ENCODE measurements at regions not wholly inside any gene's neighbourhood (a gene's known extent, or its start where the extent isn't known, plus 50 kb on each side); places are given as distances from the start of the nearest gene placed in this dataset.

DNA sequence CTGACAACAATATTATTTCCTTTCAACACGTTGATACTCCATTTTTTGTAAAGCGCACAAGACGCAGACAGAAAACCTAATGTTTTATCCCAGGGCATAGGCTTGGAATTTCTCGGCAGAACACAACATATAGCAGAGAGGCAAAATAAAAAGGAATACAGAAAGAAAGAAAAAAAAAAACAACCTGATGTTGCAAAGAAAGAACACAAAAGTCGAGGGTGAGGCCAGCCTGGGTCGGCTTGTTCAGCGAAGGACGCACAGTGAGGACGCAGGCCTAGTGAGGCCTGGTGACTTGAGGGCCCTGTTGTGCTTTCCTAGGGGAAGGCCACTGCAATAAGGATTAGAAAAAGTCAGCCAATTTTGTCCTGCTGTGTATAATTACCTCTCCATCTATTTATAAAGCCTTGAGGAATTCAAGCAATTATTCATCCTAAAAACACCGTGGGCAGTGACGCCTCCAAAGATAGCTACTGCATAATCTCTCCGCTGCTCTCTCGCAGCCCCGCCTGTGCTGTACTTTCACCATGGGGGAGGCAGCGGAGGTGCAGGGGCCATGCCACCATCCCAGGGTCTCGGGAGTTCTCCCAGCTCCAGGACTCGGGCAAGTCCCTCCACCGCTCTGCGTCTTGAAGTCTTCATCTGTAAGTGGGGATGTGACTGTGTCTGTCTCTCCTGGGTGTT lies 61.9 kb upstream of the SH3RF3 start:
- Histone ChIP-seq H3K36me3 (ENCODE audit: control insufficient read depth in 1 of 2, insufficient read depth in 2 of 2, low read depth in 1 of 2, low read length in 2 of 2) (no peaks in the 10 kb centered on the region), H3K4me3 (ENCODE audit: insufficient read depth in 1 of 2, low read depth in 1 of 2, low read length in 2 of 2) (no peak overlapping the region), H3K9ac (ENCODE audit: low read length) (no peak overlapping the region), H2AK5ac (ENCODE audit: low read length, severe bottlenecking) (no peak overlapping the region), H3K4me2 (ENCODE audit: low read length, poor library complexity, severe bottlenecking) (no peak overlapping the region), H3K79me1 (replicated peaks; ENCODE audit: low read length, poor library complexity, severe bottlenecking) (no peaks in the 10 kb centered on the region), H4K8ac (ENCODE audit: low read length) (no peak overlapping the region), H3K9me3 (ENCODE audit: control insufficient read depth, low read length) (no peaks in the 10 kb centered on the region), H3K4me1 (ENCODE audit: control insufficient read depth, insufficient read depth, low read depth, low read length) (peaks cover 4% of the 10 kb centered on the region), H3K27me3 (ENCODE audit: control insufficient read depth in 1 of 2, insufficient read depth in 1 of 2, low read length in 2 of 2) (peaks cover 53 to 84% of the 10 kb centered on the region in 2 experiments), H4K91ac (ENCODE audit: low read length) (no peak overlapping the region), H2BK120ac (ENCODE audit: low read depth, low read length) (no peak overlapping the region), H3K18ac (ENCODE audit: low read depth in 1 of 2, low read length in 2 of 2) (no peak overlapping the region), H2BK5ac (ENCODE audit: low read depth, low read length, poor library complexity, severe bottlenecking) (no peak overlapping the region), H2BK12ac (ENCODE audit: low read length in 2 of 2) (no peak overlapping the region), H3K27ac (ENCODE audit: low read length, poor library complexity, severe bottlenecking) (no peak overlapping the region), H3K4ac (ENCODE audit: low read depth in 1 of 2, low read length in 2 of 2) (no peak overlapping the region), H3K14ac (ENCODE audit: low read length in 2 of 2) (no peak overlapping the region), H2AFZ (ENCODE audit: low read depth, low read length) (no peak overlapping the region), H2BK15ac (ENCODE audit: low read depth, poor library complexity, severe bottlenecking) (no peak overlapping the region), H3K23ac (ENCODE audit: low read length in 2 of 2) (no peak overlapping the region)
- WGBS: 83% methylated on average over 19 of the region's 19 CpGs
- DNase-seq: no peak

GRCh38 chr2:109066501-109066900 lies 62.5 kb upstream of the SH3RF3 start:
- WGBS: 89% methylated on average over 7 of the region's 7 CpGs
- no peak overlapping the region for H2BK120ac ChIP-seq (ENCODE audit: low read depth, low read length)
- H3K27me3 ChIP-seq (ENCODE audit: control insufficient read depth in 1 of 2, insufficient read depth in 1 of 2, low read length in 2 of 2): peaks cover 58 to 87% of the 10 kb centered on the region in 2 experiments
- no peak overlapping the region for H2BK5ac ChIP-seq (ENCODE audit: low read depth, low read length, poor library complexity, severe bottlenecking)
- no peak overlapping the region for H3K9ac ChIP-seq (ENCODE audit: low read length)
- H3K79me1 ChIP-seq (replicated peaks; ENCODE audit: low read length, poor library complexity, severe bottlenecking): no peaks in the 10 kb centered on the region
- H2AK5ac ChIP-seq (ENCODE audit: low read length, severe bottlenecking): no peak overlapping the region
- no peak overlapping the region for H3K4me2 ChIP-seq (ENCODE audit: low read length, poor library complexity, severe bottlenecking)
- peaks cover 4% of the 10 kb centered on the region for H3K4me1 ChIP-seq (ENCODE audit: control insufficient read depth, insufficient read depth, low read depth, low read length)
- H2AFZ ChIP-seq (ENCODE audit: low read depth, low read length): no peak overlapping the region
- no peak overlapping the region for H2BK12ac ChIP-seq (ENCODE audit: low read length in 2 of 2)
- no peaks in the 10 kb centered on the region for H3K36me3 ChIP-seq (ENCODE audit: control insufficient read depth in 1 of 2, insufficient read depth in 2 of 2, low read depth in 1 of 2, low read length in 2 of 2)
- no peak overlapping the region for H3K18ac ChIP-seq (ENCODE audit: low read depth in 1 of 2, low read length in 2 of 2)
- DNase-seq: no peak
- no peak overlapping the region for H4K8ac ChIP-seq (ENCODE audit: low read length)
- no peak overlapping the region for H3K23ac ChIP-seq (ENCODE audit: low read length in 2 of 2)
- no peak overlapping the region for H3K4me3 ChIP-seq (ENCODE audit: insufficient read depth in 1 of 2, low read depth in 1 of 2, low read length in 2 of 2)
- H3K9me3 ChIP-seq (ENCODE audit: control insufficient read depth, low read length): no peaks in the 10 kb centered on the region
- no peak overlapping the region for H4K91ac ChIP-seq (ENCODE audit: low read length)
- H3K14ac ChIP-seq (ENCODE audit: low read length in 2 of 2): no peak overlapping the region
- no peak overlapping the region for H2BK15ac ChIP-seq (ENCODE audit: low read depth, poor library complexity, severe bottlenecking)
- H3K4ac ChIP-seq (ENCODE audit: low read depth in 1 of 2, low read length in 2 of 2): no peak overlapping the region
- no peak overlapping the region for H3K27ac ChIP-seq (ENCODE audit: low read length, poor library complexity, severe bottlenecking)

DNA sequence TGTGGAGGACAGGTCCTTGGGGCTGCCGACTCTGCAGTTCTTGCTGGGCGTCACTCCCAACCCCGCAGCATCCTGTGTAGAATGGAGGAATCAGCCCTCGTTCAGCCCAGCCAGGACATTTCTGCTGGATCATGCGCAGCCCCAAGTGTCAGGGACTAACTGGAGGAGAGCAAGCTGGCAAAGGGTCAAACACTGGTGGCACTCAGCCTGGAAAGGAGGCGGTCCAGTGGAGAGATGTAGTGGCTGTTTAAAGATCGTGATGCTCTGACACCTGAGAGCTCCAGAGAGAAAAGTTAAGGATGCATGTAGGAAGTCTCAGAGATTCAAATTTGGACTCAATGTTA lies 63.6 kb upstream of the SH3RF3 start:
- Histone ChIP-seq H3K9me3 (ENCODE audit: control insufficient read depth, low read length) (no peaks in the 10 kb centered on the region), H3K27ac (ENCODE audit: low read length, poor library complexity, severe bottlenecking) (no peak overlapping the region), H2AFZ (ENCODE audit: low read depth, low read length) (no peak overlapping the region), H4K91ac (ENCODE audit: low read length) (no peak overlapping the region), H2BK120ac (ENCODE audit: low read depth, low read length) (no peak overlapping the region), H3K36me3 (ENCODE audit: control insufficient read depth in 1 of 2, insufficient read depth in 2 of 2, low read depth in 1 of 2, low read length in 2 of 2) (no peaks in the 10 kb centered on the region), H3K18ac (ENCODE audit: low read depth in 1 of 2, low read length in 2 of 2) (no peak overlapping the region), H3K23ac (ENCODE audit: low read length in 2 of 2) (no peak overlapping the region), H3K4me2 (ENCODE audit: low read length, poor library complexity, severe bottlenecking) (no peak overlapping the region), H3K4me3 (ENCODE audit: insufficient read depth in 1 of 2, low read depth in 1 of 2, low read length in 2 of 2) (no peak overlapping the region), H2BK15ac (ENCODE audit: low read depth, poor library complexity, severe bottlenecking) (no peak overlapping the region), H3K4ac (ENCODE audit: low read depth in 1 of 2, low read length in 2 of 2) (no peak overlapping the region), H3K9ac (ENCODE audit: low read length) (no peak overlapping the region), H3K79me1 (replicated peaks; ENCODE audit: low read length, poor library complexity, severe bottlenecking) (no peaks in the 10 kb centered on the region), H3K4me1 (ENCODE audit: control insufficient read depth, insufficient read depth, low read depth, low read length) (peaks cover 4% of the 10 kb centered on the region), H3K27me3 (ENCODE audit: control insufficient read depth in 1 of 2, insufficient read depth in 1 of 2, low read length in 2 of 2) (peaks cover 67 to 92% of the 10 kb centered on the region in 2 experiments), H4K8ac (ENCODE audit: low read length) (no peak overlapping the region), H2AK5ac (ENCODE audit: low read length, severe bottlenecking) (no peak overlapping the region), H3K14ac (ENCODE audit: low read length in 2 of 2) (no peak overlapping the region), H2BK12ac (ENCODE audit: low read length in 2 of 2) (no peak overlapping the region), H2BK5ac (ENCODE audit: low read depth, low read length, poor library complexity, severe bottlenecking) (no peak overlapping the region)
- no peak for DNase-seq
- WGBS: 84% methylated on average over 7 of the region's 7 CpGs

- Histone ChIP-seq H3K9me3 (ENCODE audit: control insufficient read depth, low read length) (no peaks in the 10 kb centered on the region), H2BK15ac (ENCODE audit: low read depth, poor library complexity, severe bottlenecking) (no peak overlapping the region), H3K4me1 (ENCODE audit: control insufficient read depth, insufficient read depth, low read depth, low read length) (peaks cover 4% of the 10 kb centered on the region), H3K27me3 (ENCODE audit: control insufficient read depth in 1 of 2, insufficient read depth in 1 of 2, low read length in 2 of 2) (peaks cover 68 to 92% of the 10 kb centered on the region in 2 experiments), H3K4me3 (ENCODE audit: insufficient read depth in 1 of 2, low read depth in 1 of 2, low read length in 2 of 2) (no peak overlapping the region), H3K18ac (ENCODE audit: low read depth in 1 of 2, low read length in 2 of 2) (no peak overlapping the region), H2AFZ (ENCODE audit: low read depth, low read length) (no peak overlapping the region), H2BK5ac (ENCODE audit: low read depth, low read length, poor library complexity, severe bottlenecking) (no peak overlapping the region), H3K9ac (ENCODE audit: low read length) (no peak overlapping the region), H3K79me1 (replicated peaks; ENCODE audit: low read length, poor library complexity, severe bottlenecking) (no peaks in the 10 kb centered on the region), H4K8ac (ENCODE audit: low read length) (no peak overlapping the region), H2BK12ac (ENCODE audit: low read length in 2 of 2) (no peak overlapping the region), H3K4me2 (ENCODE audit: low read length, poor library complexity, severe bottlenecking) (no peak overlapping the region), H3K36me3 (ENCODE audit: control insufficient read depth in 1 of 2, insufficient read depth in 2 of 2, low read depth in 1 of 2, low read length in 2 of 2) (no peaks in the 10 kb centered on the region), H3K14ac (ENCODE audit: low read length in 2 of 2) (no peak overlapping the region), H3K27ac (ENCODE audit: low read length, poor library complexity, severe bottlenecking) (no peak overlapping the region), H4K91ac (ENCODE audit: low read length) (no peak overlapping the region), H2AK5ac (ENCODE audit: low read length, severe bottlenecking) (no peak overlapping the region), H3K23ac (ENCODE audit: low read length in 2 of 2) (no peak overlapping the region), H2BK120ac (ENCODE audit: low read depth, low read length) (no peak overlapping the region), H3K4ac (ENCODE audit: low read depth in 1 of 2, low read length in 2 of 2) (no peak overlapping the region)
- 60% methylated on average over 4 of the region's 4 CpGs for WGBS
- DNase-seq: no peak
Measured at GRCh38 chr2:109064660-109065390, 64.2 kb upstream of the SH3RF3 start.

Measured in mesenchymal stem cell (in vitro differentiated cells and primary cell).